ENCODE measurements at regions not wholly inside any gene's neighbourhood (a gene's known extent, or its start where the extent isn't known, plus 50 kb on each side); places are given as distances from the start of the nearest gene placed in this dataset.

GRCh38 chr10:90420637-90421318 is 437.1 kb downstream of the HTR7 start:
- TF ChIP-seq CTCF (IDR thresholded peaks at IDR 0.05) (no peak), POLR2A (IDR thresholded peaks at IDR 0.05) (no peak)
